IMR-90 (cell line): ENCODE measurements at regions not wholly inside any gene's neighbourhood (a gene's known extent, or its start where the extent isn't known, plus 50 kb on each side); places are given as distances from the start of the nearest gene placed in this dataset.

ENCODE experiments used
- ATAC-seq: fragments of 200-7000 bp; cut with Tn5 transposase; 2 replicates; pipeline ENCODE4 v1.9.1; 2020; ENCODE audit warnings: low read depth, mild to moderate bottlenecking, moderate library complexity
- BruUV-seq: library from RNA; stranded (reverse); fragments of 400-500 nt; replicated peaks from 2 replicates; lab custom pipeline; 2021; lab: Mats Ljungman, UMichigan
- CTCF ChIA-PET: fragments of 300-600 bp; formaldehyde crosslinking; extraction: SDS; loops from one replicate; lab custom pipeline; 2021; ENCODE audit warnings: antibody characterized with exemption; lab: Yijun Ruan, JAX
- POLR2A ChIA-PET: fragments of 300-600 bp; sonication (Branson Sonifier 250); formaldehyde crosslinking; loops from one replicate; lab custom pipeline; 2022; ENCODE audit warnings: antibody characterized with exemption; ENCODE audit not compliant: unreplicated experiment; lab: Charles Lee
- DNase-seq: peaks from one replicate; pipeline ENCODE4 v3.0.0; 2013
- H2AFZ ChIP-seq: replicated peaks from 2 replicates; pipeline ENCODE3; 2013; ENCODE audit warnings: low read length, mild to moderate bottlenecking; ENCODE audit not compliant: poor library complexity
- H2AK5ac ChIP-seq: 2 replicates; pipeline ENCODE4 v1.6.1; 2013; ENCODE audit warnings: low read depth, low read length, inconsistent platforms
- H2AK9ac ChIP-seq: replicated peaks from 2 replicates; pipeline ENCODE3; 2013; ENCODE audit warnings: mild to moderate bottlenecking, low read depth, low read length, moderate library complexity; ENCODE audit not compliant: poor library complexity
- H2BK120ac ChIP-seq: 2 replicates; pipeline ENCODE4 v1.6.1; 2013; ENCODE audit warnings: low read depth, low read length, inconsistent platforms
- H2BK15ac ChIP-seq: 3 replicates; pipeline ENCODE4 v1.6.1; 2013; ENCODE audit warnings: low read depth, low read length, inconsistent platforms
- H2BK20ac ChIP-seq: 2 replicates; pipeline ENCODE4 v1.6.1; 2013; ENCODE audit warnings: low read depth, mild to moderate bottlenecking, inconsistent platforms, low read length, moderate library complexity
- H2BK5ac ChIP-seq: 2 replicates; pipeline ENCODE4 v1.6.1; 2013; ENCODE audit warnings: mild to moderate bottlenecking, low read depth, low read length, inconsistent platforms; ENCODE audit not compliant: poor library complexity, severe bottlenecking
- H3K14ac ChIP-seq: replicated peaks from 2 replicates; pipeline ENCODE4 v1.6.1; 2013; ENCODE audit warnings: low read depth, low read length, inconsistent platforms
- H3K18ac ChIP-seq: 2 replicates; pipeline ENCODE4 v1.6.1; 2013; ENCODE audit warnings: low read depth, low read length, control low read depth
- H3K23ac ChIP-seq: 2 replicates; pipeline ENCODE4 v1.6.1; 2013; ENCODE audit warnings: low read depth, low read length, inconsistent platforms
- H3K27ac ChIP-seq: 2 replicates; pipeline ENCODE4 v1.5.1; 2013; ENCODE audit warnings: mild to moderate bottlenecking, control low read depth, low read length; ENCODE audit not compliant: insufficient read depth
- H3K27me3 ChIP-seq: 2 replicates; pipeline ENCODE4 v1.6.1; 2013; ENCODE audit warnings: low read length; ENCODE audit not compliant: control insufficient read depth, insufficient read depth
- H3K36me3 ChIP-seq: 2 replicates; pipeline ENCODE4 v1.6.1; 2013; ENCODE audit warnings: low read length, mixed read lengths; ENCODE audit not compliant: control insufficient read depth, insufficient read depth
- H3K4ac ChIP-seq: 2 replicates; pipeline ENCODE4 v1.6.1; 2013; ENCODE audit warnings: low read depth, low read length, inconsistent platforms
- H3K4me1 ChIP-seq: 2 replicates; pipeline ENCODE4 v1.6.1; 2013; ENCODE audit warnings: low read length, mixed read lengths; ENCODE audit not compliant: control insufficient read depth, insufficient read depth
- H3K4me2 ChIP-seq: 2 replicates; pipeline ENCODE4 v1.6.1; 2013; ENCODE audit warnings: low read depth, mild to moderate bottlenecking, control low read depth, low read length, moderate library complexity
- H3K4me3 ChIP-seq: 2 replicates; pipeline ENCODE4 v1.5.1; 2013; ENCODE audit warnings: low read depth, mild to moderate bottlenecking, control low read depth, low read length, moderate library complexity; ENCODE audit not compliant: insufficient read depth
- H3K56ac ChIP-seq: 2 replicates; pipeline ENCODE4 v1.6.1; 2013; ENCODE audit warnings: low read length, inconsistent platforms; ENCODE audit not compliant: insufficient read depth; ENCODE audit errors: extremely low read depth
- H3K79me1 ChIP-seq, 2 experiments: 2 replicates each; pipeline ENCODE4 v1.6.1; 2013; ENCODE audit warnings: low read length in 2 of 2, inconsistent platforms in 1 of 2, low read depth in 1 of 2
- H3K9ac ChIP-seq: 2 replicates; pipeline ENCODE4 v1.6.1; 2013; ENCODE audit warnings: low read depth, low read length, control low read depth
- H3K9me1 ChIP-seq: 2 replicates; pipeline ENCODE4 v1.6.1; 2013; ENCODE audit warnings: low read length, inconsistent platforms; ENCODE audit not compliant: insufficient read depth
- H3K9me3 ChIP-seq: 2 replicates; pipeline ENCODE4 v1.6.1; 2013; ENCODE audit warnings: low read length; ENCODE audit not compliant: control insufficient read depth, insufficient read depth
- H4K20me1 ChIP-seq: 2 replicates; pipeline ENCODE4 v1.6.1; 2013; ENCODE audit warnings: low read length, inconsistent platforms; ENCODE audit not compliant: insufficient read depth
- H4K5ac ChIP-seq: 2 replicates; pipeline ENCODE4 v1.6.1; 2013; ENCODE audit warnings: mild to moderate bottlenecking, low read depth, low read length, control low read depth
- H4K8ac ChIP-seq, 2 experiments: 2 replicates each; pipeline ENCODE4 v1.6.1; 2013; ENCODE audit warnings: low read depth in 2 of 2, low read length in 2 of 2, control low read depth in 1 of 2, inconsistent platforms in 1 of 2
- H4K91ac ChIP-seq: 2 replicates; pipeline ENCODE4 v1.6.1; 2013; ENCODE audit warnings: low read depth, low read length, inconsistent platforms; ENCODE audit not compliant: insufficient read depth
- BHLHE40 ChIP-seq: fragments of 150-350 bp; IDR thresholded peaks from 2 replicates; pipeline ENCODE4 v1.6.1; 2016; ENCODE audit warnings: mild to moderate bottlenecking, low read depth, low read length
- MAFK ChIP-seq: IDR thresholded peaks from 2 replicates; pipeline ENCODE4 v1.6.1; 2012; ENCODE audit warnings: low read depth, low read length, improper control_type of control experiment
- MAZ ChIP-seq: IDR thresholded peaks from 2 replicates; pipeline ENCODE4 v1.6.1; 2012; ENCODE audit warnings: low read depth, mild to moderate bottlenecking, low read length, improper control_type of control experiment, moderate library complexity, borderline replicate concordance
- NFE2L2 ChIP-seq: fragments of 150-350 bp; IDR thresholded peaks from 2 replicates; pipeline ENCODE4 v1.6.1; 2016; ENCODE audit warnings: low read depth, mild to moderate bottlenecking, low read length
- WGBS, 2 experiments: methylation state at CpG; one replicate each; pipeline versions ENCODE4 v1.1.5 to v1.1.7; 2013; ENCODE audit warnings: missing lambda C conversion rate in 2 of 2; ENCODE audit not compliant: insufficient read length in 1 of 2; ENCODE audit errors: extremely low coverage in 2 of 2; 5-methylcytosine and 5-hydroxymethylcytosine counted together
- dilution Hi-C: fragments of 300-500 bp; cut with HindIII; formaldehyde crosslinking; loops from one replicate; pipeline ENCODE4 v1.14.3; 2018; ENCODE audit warnings: low sequenced_read_pairs; ENCODE audit not compliant: unreplicated experiment
- in situ Hi-C: fragments of 300-500 bp; cut with MboI; formaldehyde crosslinking; loops from 3 replicates; pipeline ENCODE4 v1.14.3; 2019; ENCODE audit warnings: low sequenced_read_pairs, inconsistent platforms, mixed read lengths
- intact Hi-C: fragments of 100-400 bp; cut with micrococcal nuclease; formaldehyde crosslinking; loops from 2 replicates; pipeline ENCODE4 v1.10.0; 2022

- CTCF ChIA-PET: interaction anchor here (1.9 kb wide), 1 partner anchor 8 kb away, joined by 9 read pairs; no protein-coding TSS in a partner anchor
- BruUV-seq: no TSS peak
- H3K14ac ChIP-seq: no peak overlapping the region
- H3K79me1 ChIP-seq: no peaks in the 10 kb centered on the region
- WGBS, 2 experiments: no CpG with 5 or more reads among the region's 1 CpG
- H4K8ac ChIP-seq: no peak overlapping the region
- H3K27me3 ChIP-seq: peaks cover 39% of the 10 kb centered on the region
- H3K27ac ChIP-seq: no peak overlapping the region
- H2BK20ac ChIP-seq: no peak overlapping the region
- H2BK15ac ChIP-seq: no peak overlapping the region
- DNase-seq (no peak), ATAC-seq (no peak)
- H3K23ac ChIP-seq: no peak overlapping the region
- TF ChIP-seq NFE2L2 (no peak), BHLHE40 (no peak), MAFK (no peak), MAZ (no peak)
- no peaks in the 10 kb centered on the region for H3K4me1 ChIP-seq
- H3K9me3 ChIP-seq: no peaks in the 10 kb centered on the region
- H2AK5ac ChIP-seq: no peak overlapping the region
- H2AK9ac ChIP-seq: no peak overlapping the region
- H3K36me3 ChIP-seq: no peaks in the 10 kb centered on the region
- intact Hi-C loops: no loop called here
- POLR2A ChIA-PET: no interaction called here
- H3K9ac ChIP-seq: no peak overlapping the region
- H2BK120ac ChIP-seq: no peak overlapping the region
- H2AFZ ChIP-seq: no peak overlapping the region
- H3K4me3 ChIP-seq: no peak overlapping the region
- H3K9me1 ChIP-seq: no peaks in the 10 kb centered on the region
- H3K56ac ChIP-seq: no peak overlapping the region
- no peak overlapping the region for H4K5ac ChIP-seq
- H4K20me1 ChIP-seq: no peaks in the 10 kb centered on the region
- no peak overlapping the region for H3K18ac ChIP-seq
- no peak overlapping the region for H2BK5ac ChIP-seq
- in situ Hi-C loops: loop anchor here (10.0 kb wide), 1 partner anchor 583 kb away; no protein-coding TSS in a partner anchor
- H4K91ac ChIP-seq: no peak overlapping the region
- H3K4me2 ChIP-seq: no peak overlapping the region
- dilution Hi-C loops: no loop called here
- no peak overlapping the region for H3K4ac ChIP-seq
Observed at GRCh38 chr9:34891386-34891785, 66.7 kb upstream of the PHF24 start.
